IMR-90 (cell line): ENCODE measurements at regions not wholly inside any gene's neighbourhood (a gene's known extent, or its start where the extent isn't known, plus 50 kb on each side); places are given as distances from the start of the nearest gene placed in this dataset.

Experiments used
- ATAC-seq: fragments of 200-7000 bp; cut with Tn5 transposase; 2 replicates; pipeline ENCODE4 v1.9.1; 2020; ENCODE audit warnings: low read depth, mild to moderate bottlenecking, moderate library complexity
- BruUV-seq: library from RNA; stranded (reverse); fragments of 400-500 nt; replicated peaks from 2 replicates; lab custom pipeline; 2021; lab: Mats Ljungman, UMichigan
- CTCF ChIA-PET: fragments of 300-600 bp; formaldehyde crosslinking; extraction: SDS; loops from one replicate; lab custom pipeline; 2021; ENCODE audit warnings: antibody characterized with exemption; lab: Yijun Ruan, JAX
- POLR2A ChIA-PET: fragments of 300-600 bp; sonication (Branson Sonifier 250); formaldehyde crosslinking; loops from one replicate; lab custom pipeline; 2022; ENCODE audit warnings: antibody characterized with exemption; ENCODE audit not compliant: unreplicated experiment; lab: Charles Lee
- DNase-seq: peaks from one replicate; pipeline ENCODE4 v3.0.0; 2013
- H2AFZ ChIP-seq: replicated peaks from 2 replicates; pipeline ENCODE3; 2013; ENCODE audit warnings: low read length, mild to moderate bottlenecking; ENCODE audit not compliant: poor library complexity
- H2AK5ac ChIP-seq: 2 replicates; pipeline ENCODE4 v1.6.1; 2013; ENCODE audit warnings: low read depth, low read length, inconsistent platforms
- H2AK9ac ChIP-seq: replicated peaks from 2 replicates; pipeline ENCODE3; 2013; ENCODE audit warnings: mild to moderate bottlenecking, low read depth, low read length, moderate library complexity; ENCODE audit not compliant: poor library complexity
- H2BK120ac ChIP-seq: 2 replicates; pipeline ENCODE4 v1.6.1; 2013; ENCODE audit warnings: low read depth, low read length, inconsistent platforms
- H2BK15ac ChIP-seq: 3 replicates; pipeline ENCODE4 v1.6.1; 2013; ENCODE audit warnings: low read depth, low read length, inconsistent platforms
- H2BK20ac ChIP-seq: 2 replicates; pipeline ENCODE4 v1.6.1; 2013; ENCODE audit warnings: low read depth, mild to moderate bottlenecking, inconsistent platforms, low read length, moderate library complexity
- H2BK5ac ChIP-seq: 2 replicates; pipeline ENCODE4 v1.6.1; 2013; ENCODE audit warnings: mild to moderate bottlenecking, low read depth, low read length, inconsistent platforms; ENCODE audit not compliant: poor library complexity, severe bottlenecking
- H3K14ac ChIP-seq: replicated peaks from 2 replicates; pipeline ENCODE4 v1.6.1; 2013; ENCODE audit warnings: low read depth, low read length, inconsistent platforms
- H3K18ac ChIP-seq: 2 replicates; pipeline ENCODE4 v1.6.1; 2013; ENCODE audit warnings: low read depth, low read length, control low read depth
- H3K23ac ChIP-seq: 2 replicates; pipeline ENCODE4 v1.6.1; 2013; ENCODE audit warnings: low read depth, low read length, inconsistent platforms
- H3K27ac ChIP-seq: 2 replicates; pipeline ENCODE4 v1.5.1; 2013; ENCODE audit warnings: mild to moderate bottlenecking, control low read depth, low read length; ENCODE audit not compliant: insufficient read depth
- H3K27me3 ChIP-seq: 2 replicates; pipeline ENCODE4 v1.6.1; 2013; ENCODE audit warnings: low read length; ENCODE audit not compliant: control insufficient read depth, insufficient read depth
- H3K36me3 ChIP-seq: 2 replicates; pipeline ENCODE4 v1.6.1; 2013; ENCODE audit warnings: low read length, mixed read lengths; ENCODE audit not compliant: control insufficient read depth, insufficient read depth
- H3K4ac ChIP-seq: 2 replicates; pipeline ENCODE4 v1.6.1; 2013; ENCODE audit warnings: low read depth, low read length, inconsistent platforms
- H3K4me1 ChIP-seq: 2 replicates; pipeline ENCODE4 v1.6.1; 2013; ENCODE audit warnings: low read length, mixed read lengths; ENCODE audit not compliant: control insufficient read depth, insufficient read depth
- H3K4me2 ChIP-seq: 2 replicates; pipeline ENCODE4 v1.6.1; 2013; ENCODE audit warnings: low read depth, mild to moderate bottlenecking, control low read depth, low read length, moderate library complexity
- H3K4me3 ChIP-seq: 2 replicates; pipeline ENCODE4 v1.5.1; 2013; ENCODE audit warnings: low read depth, mild to moderate bottlenecking, control low read depth, low read length, moderate library complexity; ENCODE audit not compliant: insufficient read depth
- H3K56ac ChIP-seq: 2 replicates; pipeline ENCODE4 v1.6.1; 2013; ENCODE audit warnings: low read length, inconsistent platforms; ENCODE audit not compliant: insufficient read depth; ENCODE audit errors: extremely low read depth
- H3K79me1 ChIP-seq, 2 experiments: 2 replicates each; pipeline ENCODE4 v1.6.1; 2013; ENCODE audit warnings: low read length in 2 of 2, inconsistent platforms in 1 of 2, low read depth in 1 of 2
- H3K9ac ChIP-seq: 2 replicates; pipeline ENCODE4 v1.6.1; 2013; ENCODE audit warnings: low read depth, low read length, control low read depth
- H3K9me1 ChIP-seq: 2 replicates; pipeline ENCODE4 v1.6.1; 2013; ENCODE audit warnings: low read length, inconsistent platforms; ENCODE audit not compliant: insufficient read depth
- H3K9me3 ChIP-seq: 2 replicates; pipeline ENCODE4 v1.6.1; 2013; ENCODE audit warnings: low read length; ENCODE audit not compliant: control insufficient read depth, insufficient read depth
- H4K20me1 ChIP-seq: 2 replicates; pipeline ENCODE4 v1.6.1; 2013; ENCODE audit warnings: low read length, inconsistent platforms; ENCODE audit not compliant: insufficient read depth
- H4K5ac ChIP-seq: 2 replicates; pipeline ENCODE4 v1.6.1; 2013; ENCODE audit warnings: mild to moderate bottlenecking, low read depth, low read length, control low read depth
- H4K8ac ChIP-seq, 2 experiments: 2 replicates each; pipeline ENCODE4 v1.6.1; 2013; ENCODE audit warnings: low read depth in 2 of 2, low read length in 2 of 2, control low read depth in 1 of 2, inconsistent platforms in 1 of 2
- H4K91ac ChIP-seq: 2 replicates; pipeline ENCODE4 v1.6.1; 2013; ENCODE audit warnings: low read depth, low read length, inconsistent platforms; ENCODE audit not compliant: insufficient read depth
- BHLHE40 ChIP-seq: fragments of 150-350 bp; IDR thresholded peaks from 2 replicates; pipeline ENCODE4 v1.6.1; 2016; ENCODE audit warnings: mild to moderate bottlenecking, low read depth, low read length
- CEBPB ChIP-seq: IDR thresholded peaks from 2 replicates; pipeline ENCODE4 v1.6.1; 2012; ENCODE audit warnings: low read depth, low read length, improper control_type of control experiment
- CHD1 ChIP-seq: IDR thresholded peaks from 2 replicates; pipeline ENCODE4 v1.6.1; 2012; ENCODE audit warnings: low read depth, low read length, improper control_type of control experiment
- CTCF ChIP-seq: conservative IDR thresholded peaks from 2 replicates; pipeline ENCODE4 v1.5.1; 2012; ENCODE audit warnings: mild to moderate bottlenecking, low read depth, low read length, improper control_type of control experiment
- ELK1 ChIP-seq: fragments of 150-350 bp; IDR thresholded peaks from 2 replicates; pipeline ENCODE4 v1.6.1; 2016; ENCODE audit warnings: low read depth, mild to moderate bottlenecking, low read length, moderate library complexity, borderline replicate concordance
- MAZ ChIP-seq: IDR thresholded peaks from 2 replicates; pipeline ENCODE4 v1.6.1; 2012; ENCODE audit warnings: low read depth, mild to moderate bottlenecking, low read length, improper control_type of control experiment, moderate library complexity, borderline replicate concordance
- NFE2L2 ChIP-seq: fragments of 150-350 bp; IDR thresholded peaks from 2 replicates; pipeline ENCODE4 v1.6.1; 2016; ENCODE audit warnings: low read depth, mild to moderate bottlenecking, low read length
- RCOR1 ChIP-seq: IDR thresholded peaks from 2 replicates; pipeline ENCODE4 v1.6.1; 2012; ENCODE audit warnings: mild to moderate bottlenecking, low read length, improper control_type of control experiment; ENCODE audit not compliant: insufficient replicate concordance
- USF2 ChIP-seq: fragments of 150-350 bp; IDR thresholded peaks from 2 replicates; pipeline ENCODE4 v1.6.1; 2017; ENCODE audit warnings: mild to moderate bottlenecking, antibody characterized with exemption, low read length, low read depth
- WGBS, 2 experiments: methylation state at CpG; one replicate each; pipeline versions ENCODE4 v1.1.5 to v1.1.7; 2013; ENCODE audit warnings: missing lambda C conversion rate in 2 of 2; ENCODE audit not compliant: insufficient read length in 1 of 2; ENCODE audit errors: extremely low coverage in 2 of 2; 5-methylcytosine and 5-hydroxymethylcytosine counted together
- dilution Hi-C: fragments of 300-500 bp; cut with HindIII; formaldehyde crosslinking; loops from one replicate; pipeline ENCODE4 v1.14.3; 2018; ENCODE audit warnings: low sequenced_read_pairs; ENCODE audit not compliant: unreplicated experiment
- in situ Hi-C: fragments of 300-500 bp; cut with MboI; formaldehyde crosslinking; loops from 3 replicates; pipeline ENCODE4 v1.14.3; 2019; ENCODE audit warnings: low sequenced_read_pairs, inconsistent platforms, mixed read lengths
- intact Hi-C: fragments of 100-400 bp; cut with micrococcal nuclease; formaldehyde crosslinking; loops from 2 replicates; pipeline ENCODE4 v1.10.0; 2022

DNA sequence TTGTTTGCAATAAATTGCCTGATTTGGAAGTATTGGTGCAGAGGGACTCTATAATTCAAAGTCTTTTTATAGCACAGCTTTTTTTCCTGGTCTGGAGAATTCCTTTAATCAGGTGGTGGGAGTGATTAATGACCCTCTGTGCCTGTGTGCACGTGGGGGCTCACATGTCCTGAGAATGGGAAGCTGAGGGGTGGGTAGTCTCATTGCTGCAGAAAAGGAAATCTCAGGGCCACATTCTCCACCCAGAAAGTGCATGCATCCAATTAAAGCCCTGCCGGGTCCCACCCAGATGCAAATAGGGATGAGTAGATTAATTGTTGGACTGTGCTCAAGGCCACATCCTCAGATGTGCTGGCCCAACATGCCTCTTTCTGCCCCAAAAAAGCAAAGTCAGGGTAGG lies 324.7 kb downstream of the CXCL12 start:
- Histone ChIP-seq H3K4me1 (no peaks in the 10 kb centered on the region), H3K4ac (no peak overlapping the region), H3K9me3 (no peaks in the 10 kb centered on the region), H3K18ac (no peak overlapping the region), H3K79me1 (no peaks in the 10 kb centered on the region), H3K9me1 (no peaks in the 10 kb centered on the region), H3K9ac (no peak overlapping the region), H2BK5ac (no peak overlapping the region), H3K4me2 (no peak overlapping the region), H4K91ac (no peak overlapping the region), H4K5ac (no peak overlapping the region), H3K36me3 (no peaks in the 10 kb centered on the region), H2BK15ac (no peak overlapping the region), H2BK120ac (no peak overlapping the region), H4K20me1 (no peaks in the 10 kb centered on the region), H2AK9ac (no peak overlapping the region), H4K8ac (no peak overlapping the region), H3K23ac (no peak overlapping the region), H3K4me3 (no peak overlapping the region), H2BK20ac (no peak overlapping the region), H3K56ac (no peak overlapping the region), H3K14ac (no peak overlapping the region), H2AK5ac (no peak overlapping the region), H3K27ac (no peak overlapping the region), H3K27me3 (peaks cover 50% of the 10 kb centered on the region), H2AFZ (no peak overlapping the region)
- TF ChIP-seq MAZ: no peak
- TF ChIP-seq BHLHE40: no peak
- no peak for TF ChIP-seq USF2
- TF ChIP-seq CTCF: no peak
- no peak for TF ChIP-seq NFE2L2
- no peak for TF ChIP-seq CEBPB
- TF ChIP-seq CHD1: no peak
- TF ChIP-seq ELK1: no peak
- no peak for TF ChIP-seq RCOR1
- intact Hi-C loops (no loop called here), dilution Hi-C loops (no loop called here), in situ Hi-C loops (loop anchor here (25.0 kb wide), 1 partner anchor 802 kb away; no protein-coding TSS in a partner anchor)
- BruUV-seq: no TSS peak
- DNase-seq (no peak), ATAC-seq (no peak)
- ChIA-PET POLR2A (no interaction called here), CTCF (no interaction called here)
- WGBS, 2 experiments: no CpG with 5 or more reads among the region's 2 CpGs
